ENCODE measurements at regions not wholly inside any gene's neighbourhood (a gene's known extent, or its start where the extent isn't known, plus 50 kb on each side); places are given as distances from the start of the nearest gene placed in this dataset.

GRCh38 chr4:78684325-78685079 lies 91.6 kb upstream of the BMP2K start:
- TF ChIP-seq, protein P1, sequence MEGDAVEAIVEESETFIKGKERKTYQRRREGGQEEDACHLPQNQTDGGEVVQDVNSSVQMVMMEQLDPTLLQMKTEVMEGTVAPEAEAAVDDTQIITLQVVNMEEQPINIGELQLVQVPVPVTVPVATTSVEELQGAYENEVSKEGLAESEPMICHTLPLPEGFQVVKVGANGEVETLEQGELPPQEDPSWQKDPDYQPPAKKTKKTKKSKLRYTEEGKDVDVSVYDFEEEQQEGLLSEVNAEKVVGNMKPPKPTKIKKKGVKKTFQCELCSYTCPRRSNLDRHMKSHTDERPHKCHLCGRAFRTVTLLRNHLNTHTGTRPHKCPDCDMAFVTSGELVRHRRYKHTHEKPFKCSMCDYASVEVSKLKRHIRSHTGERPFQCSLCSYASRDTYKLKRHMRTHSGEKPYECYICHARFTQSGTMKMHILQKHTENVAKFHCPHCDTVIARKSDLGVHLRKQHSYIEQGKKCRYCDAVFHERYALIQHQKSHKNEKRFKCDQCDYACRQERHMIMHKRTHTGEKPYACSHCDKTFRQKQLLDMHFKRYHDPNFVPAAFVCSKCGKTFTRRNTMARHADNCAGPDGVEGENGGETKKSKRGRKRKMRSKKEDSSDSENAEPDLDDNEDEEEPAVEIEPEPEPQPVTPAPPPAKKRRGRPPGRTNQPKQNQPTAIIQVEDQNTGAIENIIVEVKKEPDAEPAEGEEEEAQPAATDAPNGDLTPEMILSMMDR (IDR thresholded peaks at IDR 0.05), result no peak
- no peak for TF ChIP-seq POLR2AphosphoS5 (IDR thresholded peaks at IDR 0.05)
- no peak for TF ChIP-seq EP300 (IDR thresholded peaks at IDR 0.05)

Data from gastroesophageal sphincter (tissue), 3 donors.